Endothelial cell of umbilical vein (primary cell): ENCODE measurements at regions not wholly inside any gene's neighbourhood (a gene's known extent, or its start where the extent isn't known, plus 50 kb on each side); places are given as distances from the start of the nearest gene placed in this dataset.

Source experiments
- BruUV-seq: library from RNA; stranded (reverse); fragments of 400-500 nt; replicated peaks from 2 replicates; lab custom pipeline; 2021; lab: Mats Ljungman, UMichigan
- CTCF ChIA-PET: fragments of 300-600, 350-600 bp; sonication (Branson Sonifier 250); formaldehyde crosslinking; loops from one replicate; lab custom pipeline; 2021; ENCODE audit warnings: antibody characterized with exemption, inconsistent platforms; lab: Charles Lee
- POLR2A ChIA-PET: fragments of 300-600, 350-600 bp; sonication (Branson Sonifier 250); formaldehyde crosslinking; loops from one replicate; lab custom pipeline; 2021; ENCODE audit warnings: antibody characterized with exemption, inconsistent platforms; lab: Charles Lee
- DNase-seq: peaks from one replicate; pipeline ENCODE4 v3.0.0-alpha.2; 2011; ENCODE audit warnings: low read depth, low spot score
- FAIRE-seq: peaks from 2 replicates; lab custom pipeline; 2011; peaks lifted over from hg19 to GRCh38; lab: Jason Lieb, UNC
- H2AFZ ChIP-seq: 2 replicates; pipeline ENCODE4 v1.6.0; 2012; ENCODE audit warnings: low read depth, low read length, control low read depth, inconsistent platforms
- H3K27ac ChIP-seq: 2 replicates; pipeline ENCODE4 v1.5.1; 2011; ENCODE audit warnings: low read depth, mild to moderate bottlenecking, control low read depth, low read length, moderate library complexity; ENCODE audit not compliant: insufficient read depth
- H3K27me3 ChIP-seq, 2 experiments: 2 replicates each; pipeline versions ENCODE4 v1.6.0 to v1.6.1; 2011; ENCODE audit warnings: low read length in 2 of 2, mixed read lengths in 1 of 2; ENCODE audit not compliant: control insufficient read depth in 2 of 2, insufficient read depth in 2 of 2
- H3K36me3 ChIP-seq, 2 experiments: 2 replicates in 1 of 2; 3 replicates in 1 of 2; pipeline ENCODE4 v1.5.1; 2011; ENCODE audit warnings: low read length in 2 of 2, mild to moderate bottlenecking in 1 of 2, moderate library complexity in 1 of 2; ENCODE audit not compliant: control insufficient read depth in 2 of 2, insufficient read depth in 2 of 2; ENCODE audit errors: extremely low read depth in 1 of 2
- H3K4me1 ChIP-seq: 3 replicates; pipeline ENCODE4 v1.5.1; 2011; ENCODE audit warnings: mild to moderate bottlenecking, low read length; ENCODE audit not compliant: control insufficient read depth, insufficient read depth; ENCODE audit errors: extremely low read depth
- H3K4me2 ChIP-seq: 2 replicates; pipeline ENCODE4 v1.6.1; 2011; ENCODE audit warnings: low read length, control low read depth, mixed read lengths; ENCODE audit not compliant: insufficient read depth
- H3K4me3 ChIP-seq, 3 experiments: fragments of 200-600 bp in 1 of 3; sonication (generic), shearing (Covaris generic) in 1 of 3; replicated peaks in 1 of 3; 2 replicates each; pipeline ENCODE4 v1.5.1; 2011 to 2016; ENCODE audit warnings: control low read depth in 3 of 3, low read length in 3 of 3, mild to moderate bottlenecking in 2 of 3, inconsistent platforms in 1 of 3, low read depth in 1 of 3, moderate library complexity in 1 of 3; ENCODE audit not compliant: insufficient read depth in 1 of 3
- H3K79me2 ChIP-seq: 2 replicates; pipeline ENCODE4 v1.6.0; 2012; ENCODE audit warnings: low read length, inconsistent platforms; ENCODE audit not compliant: control insufficient read depth, insufficient read depth
- H3K9ac ChIP-seq: replicated peaks from 2 replicates; pipeline ENCODE3; 2011; ENCODE audit warnings: low read length, control low read depth; ENCODE audit not compliant: insufficient read depth; ENCODE audit errors: extremely low read depth
- H3K9me1 ChIP-seq: replicated peaks from 3 replicates; pipeline ENCODE4 v1.6.0; 2011; ENCODE audit warnings: mild to moderate bottlenecking, low read length; ENCODE audit not compliant: control insufficient read depth, insufficient read depth; ENCODE audit errors: extremely low read depth
- H3K9me3 ChIP-seq: replicated peaks from 2 replicates; pipeline ENCODE4 v1.5.1; 2012; ENCODE audit warnings: low read length, inconsistent platforms; ENCODE audit not compliant: control insufficient read depth, insufficient read depth
- H4K20me1 ChIP-seq: replicated peaks from 2 replicates; pipeline ENCODE3; 2011; ENCODE audit warnings: mild to moderate bottlenecking, low read length; ENCODE audit not compliant: control insufficient read depth, insufficient read depth; ENCODE audit errors: extremely low read depth
- CTCF ChIP-seq, 2 donors: IDR thresholded peaks; 1 replicate in 1 of 2; 2 replicates in 1 of 2; pipeline ENCODE4 v1.5.1; 2011; ENCODE audit warnings: low read length in 2 of 2, mild to moderate bottlenecking in 2 of 2, moderate library complexity in 2 of 2, control low read depth in 1 of 2, inconsistent platforms in 1 of 2, low read depth in 1 of 2; ENCODE audit not compliant: insufficient read depth in 1 of 2; ENCODE audit errors: extremely low read depth in 1 of 2
- EZH2 ChIP-seq: IDR thresholded peaks from 2 replicates; pipeline ENCODE4 v1.6.1; 2012; ENCODE audit warnings: borderline replicate concordance, low read depth, mild to moderate bottlenecking, moderate library complexity, low read length, inconsistent platforms; ENCODE audit not compliant: severe bottlenecking
- FOS ChIP-seq: IDR thresholded peaks from 2 replicates; pipeline ENCODE4 v1.6.1; 2011; ENCODE audit warnings: mild to moderate bottlenecking, low read length, moderate library complexity, borderline replicate concordance; ENCODE audit not compliant: insufficient read depth
- GATA2 ChIP-seq: IDR thresholded peaks from 2 replicates; pipeline ENCODE4 v1.7.0; 2011; ENCODE audit warnings: low read depth, mild to moderate bottlenecking, moderate library complexity, mixed read lengths, low read length; ENCODE audit not compliant: insufficient read length, insufficient read depth
- JUN ChIP-seq: IDR thresholded peaks from 2 replicates; pipeline ENCODE4 v1.6.1; 2011; ENCODE audit warnings: borderline replicate concordance, low read depth; ENCODE audit not compliant: insufficient read length, insufficient read depth
- MAX ChIP-seq: IDR thresholded peaks from 2 replicates; pipeline ENCODE4 v1.6.1; 2011; ENCODE audit not compliant: insufficient read depth, insufficient read length
- MYC ChIP-seq: IDR thresholded peaks from one replicate; pipeline ENCODE4 v1.6.1; 2011; ENCODE audit warnings: mild to moderate bottlenecking, low read depth, low read length
- POLR2A ChIP-seq: IDR thresholded peaks from 2 replicates; pipeline ENCODE4 v1.6.1; 2012; ENCODE audit warnings: low read depth, mild to moderate bottlenecking, control low read depth, low read length
- POLR2AphosphoS5 ChIP-seq: IDR thresholded peaks from 2 replicates; pipeline ENCODE4 v1.6.1; 2012; ENCODE audit warnings: low read depth, mild to moderate bottlenecking, control low read depth, low read length, moderate library complexity; ENCODE audit not compliant: insufficient read depth
- dilution Hi-C: fragments of 300-500 bp; cut with MboI; formaldehyde crosslinking; loops from one replicate; pipeline ENCODE4 v1.15.0; 2019; ENCODE audit warnings: low sequenced_read_pairs; ENCODE audit not compliant: extremely low pct_ligation_motif_present
- intact Hi-C: fragments of 100-400 bp; cut with micrococcal nuclease; formaldehyde crosslinking; loops from one replicate; pipeline ENCODE4 v1.10.0; 2022

- Histone ChIP-seq H3K27me3 (no peaks in the 10 kb centered on the region), H3K9me3 (no peaks in the 10 kb centered on the region), H3K4me2 (no peak overlapping the region), H3K9me1 (no peaks in the 10 kb centered on the region), H2AFZ (no peak overlapping the region), H3K4me1 (no peaks in the 10 kb centered on the region), H3K79me2 (no peaks in the 10 kb centered on the region), H3K36me3 (no peaks in the 10 kb centered on the region), H3K4me3 (no peak overlapping the region), H4K20me1 (no peaks in the 10 kb centered on the region), H3K9ac (no peak overlapping the region), H3K27ac (no peak overlapping the region)
- intact Hi-C loops: no loop called here
- POLR2A ChIA-PET: no interaction called here
- CTCF ChIA-PET: interaction anchor here (1.1 kb wide), 1 partner anchor 22 kb away, joined by 3 read pairs; no protein-coding TSS in a partner anchor
- no TSS peak for BruUV-seq
- FAIRE-seq (no peak), DNase-seq (no peak)
- dilution Hi-C loops: no loop called here
- TF ChIP-seq CTCF (IDR thresholded peaks at IDR 0.05; ENCODE audit: extremely low read depth in 1 of 2, insufficient read depth in 1 of 2, low read depth in 1 of 2, low read length in 2 of 2) (no peak), GATA2 (no peak), EZH2 (no peak), FOS (no peak), MYC (no peak), POLR2AphosphoS5 (no peak), MAX (no peak), POLR2A (no peak), JUN (no peak)
Observed at GRCh38 chr13:105643966-105644365, 891.5 kb downstream of the EFNB2 start.
